Activated naive CD8-positive, alpha-beta T cell (primary cell): ENCODE measurements at regions not wholly inside any gene's neighbourhood (a gene's known extent, or its start where the extent isn't known, plus 50 kb on each side); places are given as distances from the start of the nearest gene placed in this dataset.
"Not testable (repeated sequence)": the region's sequence is repeated elsewhere in the genome, so short reads cannot be mapped to it uniquely, and the experiment has no call there.

Experiments used
- H3K27ac Mint-ChIP-seq: one replicate; pipeline ENCODE4 v1.8.0; 2021; ENCODE audit warnings: mixed read lengths
- H3K27me3 Mint-ChIP-seq: one replicate; pipeline ENCODE4 v1.8.0; 2021; ENCODE audit warnings: mixed read lengths
- H3K36me3 Mint-ChIP-seq: one replicate; pipeline ENCODE4 v1.8.0; 2021; ENCODE audit warnings: mixed read lengths
- H3K4me1 Mint-ChIP-seq: one replicate; pipeline ENCODE4 v1.8.0; 2021; ENCODE audit warnings: low read depth, mixed read lengths
- H3K4me3 Mint-ChIP-seq: one replicate; pipeline ENCODE4 v1.8.0; 2021; ENCODE audit warnings: mild to moderate bottlenecking, mixed read lengths
- H3K9me3 Mint-ChIP-seq: one replicate; pipeline ENCODE4 v1.8.0; 2021; ENCODE audit warnings: low read depth, mixed read lengths

DNA sequence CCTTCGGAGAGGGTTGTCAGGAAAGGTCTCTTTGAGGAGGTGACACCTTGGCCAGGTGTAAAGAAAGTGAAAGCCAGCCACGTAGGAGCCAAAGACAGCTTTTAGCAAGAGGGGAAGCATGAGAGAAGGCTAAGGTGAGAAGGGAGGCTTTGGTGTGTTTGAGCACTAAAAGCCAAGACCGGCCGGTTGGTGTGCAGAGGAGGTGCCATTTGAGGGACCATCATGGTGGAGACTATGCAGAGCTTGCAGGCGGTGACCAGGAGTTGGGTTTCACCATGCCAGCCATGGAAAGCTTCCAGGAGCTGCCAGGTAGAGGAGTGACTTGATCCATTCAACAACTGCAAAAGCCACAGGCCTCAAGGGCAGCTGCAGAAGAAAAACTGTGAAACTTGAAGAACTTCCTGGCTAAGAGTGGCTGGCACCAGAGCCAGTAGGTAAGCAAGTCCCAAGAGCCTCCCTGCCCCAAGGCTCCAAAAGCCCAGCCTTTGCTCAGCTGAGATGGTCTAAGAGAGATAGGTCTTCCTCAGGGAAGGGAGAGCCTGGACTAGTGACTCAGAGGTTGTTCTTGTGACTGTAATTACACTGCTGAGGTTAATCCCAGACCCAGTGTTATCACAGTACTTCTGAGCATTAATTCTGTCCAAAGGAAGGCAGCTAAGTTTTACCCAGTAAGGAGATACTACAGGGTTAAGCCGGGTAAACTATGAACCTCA, 319.0 kb downstream of the BCL11A start:
- Mint-ChIP-seq H3K4me1 (no peaks in the 10 kb centered on the region), H3K27ac (no peak overlapping the region), H3K27me3 (no peaks in the 10 kb centered on the region), H3K9me3 (peaks cover 8% of the 10 kb centered on the region), H3K4me3 (no peak overlapping the region), H3K36me3 (peaks cover 2% of the 10 kb centered on the region)

GRCh38 chr2:60230596-60230995, 322.9 kb downstream of the BCL11A start:
- no peaks in the 10 kb centered on the region for H3K27me3 Mint-ChIP-seq
- no peak overlapping the region for H3K27ac Mint-ChIP-seq
- peaks cover 8% of the 10 kb centered on the region for H3K9me3 Mint-ChIP-seq
- H3K4me3 Mint-ChIP-seq: no peak overlapping the region
- peaks cover 2% of the 10 kb centered on the region for H3K36me3 Mint-ChIP-seq
- H3K4me1 Mint-ChIP-seq: no peaks in the 10 kb centered on the region

GRCh38 chr2:60230037-60230436, 323.4 kb downstream of the BCL11A start:
- H3K4me3 Mint-ChIP-seq: no peak overlapping the region

DNA sequence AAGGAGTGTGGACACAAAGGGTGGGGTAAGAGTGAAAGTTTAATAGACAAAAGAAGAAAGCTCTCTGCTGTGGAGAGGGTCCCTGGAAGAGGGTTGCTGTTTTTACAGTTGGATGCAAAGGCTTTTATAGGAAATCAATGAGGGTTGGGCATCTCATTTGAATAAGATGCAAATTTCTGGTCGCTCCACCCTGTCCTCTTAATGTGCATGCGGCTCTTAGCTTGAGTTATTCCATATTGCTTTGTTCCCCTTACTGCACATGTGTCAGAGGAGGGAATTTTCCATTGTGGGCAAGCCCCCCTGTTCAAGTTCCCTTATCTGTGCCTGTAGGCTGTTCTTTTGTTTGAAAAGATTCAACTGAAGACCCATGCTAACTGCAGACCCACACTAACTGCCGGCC, 326.5 kb downstream of the BCL11A start:
- Mint-ChIP-seq H3K4me1 (no peaks in the 10 kb centered on the region), H3K9me3 (peaks cover 5% of the 10 kb centered on the region), H3K36me3 (peaks cover under 1% of the 10 kb centered on the region), H3K27ac (no peak overlapping the region), H3K27me3 (no peaks in the 10 kb centered on the region), H3K4me3 (no peak overlapping the region)

More at GRCh38 chr2:60230037-60230436, 323.4 kb downstream of the BCL11A start:
- H3K4me1 Mint-ChIP-seq: no peaks in the 10 kb centered on the region
- H3K36me3 Mint-ChIP-seq: peaks cover 2% of the 10 kb centered on the region
- peaks cover 8% of the 10 kb centered on the region for H3K9me3 Mint-ChIP-seq
- H3K27me3 Mint-ChIP-seq: no peaks in the 10 kb centered on the region
- no peak overlapping the region for H3K27ac Mint-ChIP-seq

DNA sequence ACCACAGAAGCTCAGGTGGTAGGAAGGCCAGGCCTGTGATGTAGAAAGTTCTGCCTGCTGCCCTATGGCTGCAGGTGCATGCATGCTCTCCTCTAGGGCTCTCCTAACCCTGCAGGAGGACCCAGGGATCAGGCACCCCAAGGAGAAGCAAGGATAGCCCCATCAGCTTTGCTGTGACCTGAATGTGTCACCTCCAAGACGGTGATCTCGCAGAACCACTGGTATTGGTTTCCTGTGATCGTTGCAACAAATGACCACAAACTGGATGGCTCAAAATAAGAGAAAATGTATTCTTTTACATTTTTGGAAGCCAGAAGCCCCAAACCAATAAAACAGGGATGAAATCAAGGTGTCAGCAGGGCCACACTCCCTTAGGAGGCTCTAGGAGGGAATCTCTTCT, 327.3 kb downstream of the BCL11A start:
- no peak overlapping the region for H3K4me3 Mint-ChIP-seq
- H3K4me1 Mint-ChIP-seq: no peaks in the 10 kb centered on the region
- no peaks in the 10 kb centered on the region for H3K36me3 Mint-ChIP-seq
- no peak overlapping the region for H3K27ac Mint-ChIP-seq
- H3K27me3 Mint-ChIP-seq: no peaks in the 10 kb centered on the region
- H3K9me3 Mint-ChIP-seq: no peaks in the 10 kb centered on the region

DNA sequence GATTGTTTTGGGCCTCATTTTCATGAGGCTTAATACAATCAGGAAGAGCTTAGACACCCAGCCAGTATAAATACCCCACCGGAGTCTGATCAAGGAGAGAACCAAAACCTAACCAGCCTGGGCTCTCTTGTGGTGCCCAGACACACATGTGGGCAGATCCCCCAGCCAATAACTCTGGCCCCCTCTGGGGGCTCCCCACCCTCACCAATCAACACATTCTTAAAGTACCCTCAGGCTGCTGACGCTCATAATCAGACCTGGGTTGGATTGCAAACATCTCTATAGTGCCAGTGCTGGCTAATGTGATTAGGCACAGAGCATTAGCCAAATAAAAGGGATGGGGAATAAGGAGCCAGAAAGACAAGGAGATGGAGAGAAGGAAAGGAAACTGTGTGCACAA, 329.6 kb downstream of the BCL11A start:
- Mint-ChIP-seq H3K27me3 (no peaks in the 10 kb centered on the region), H3K4me1 (no peaks in the 10 kb centered on the region), H3K4me3 (no peak overlapping the region), H3K9me3 (no peaks in the 10 kb centered on the region), H3K36me3 (no peaks in the 10 kb centered on the region), H3K27ac (no peak overlapping the region)

DNA sequence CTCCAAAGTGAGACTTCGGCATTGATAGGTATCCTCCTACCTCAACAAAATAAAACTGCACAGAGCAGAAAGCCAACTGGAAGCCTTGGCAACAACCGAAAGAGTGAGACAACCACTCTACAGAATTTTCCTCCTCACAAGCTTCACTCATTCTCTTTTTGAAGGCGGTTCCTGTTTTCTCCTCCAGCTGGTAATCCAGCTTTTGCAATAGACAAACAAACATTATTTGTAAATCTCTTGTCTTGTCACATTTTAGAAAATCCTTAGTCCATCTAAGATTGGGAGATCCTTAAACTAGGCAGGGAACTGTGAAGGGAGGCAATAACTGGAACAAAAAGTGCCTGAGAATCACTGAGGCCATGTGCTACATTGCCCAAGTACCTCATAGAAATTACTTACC, 332.4 kb downstream of the BCL11A start:
- no peaks in the 10 kb centered on the region for H3K36me3 Mint-ChIP-seq
- H3K27ac Mint-ChIP-seq: no peak overlapping the region
- no peaks in the 10 kb centered on the region for H3K27me3 Mint-ChIP-seq
- no peak overlapping the region for H3K4me3 Mint-ChIP-seq
- no peaks in the 10 kb centered on the region for H3K9me3 Mint-ChIP-seq
- no peaks in the 10 kb centered on the region for H3K4me1 Mint-ChIP-seq

DNA sequence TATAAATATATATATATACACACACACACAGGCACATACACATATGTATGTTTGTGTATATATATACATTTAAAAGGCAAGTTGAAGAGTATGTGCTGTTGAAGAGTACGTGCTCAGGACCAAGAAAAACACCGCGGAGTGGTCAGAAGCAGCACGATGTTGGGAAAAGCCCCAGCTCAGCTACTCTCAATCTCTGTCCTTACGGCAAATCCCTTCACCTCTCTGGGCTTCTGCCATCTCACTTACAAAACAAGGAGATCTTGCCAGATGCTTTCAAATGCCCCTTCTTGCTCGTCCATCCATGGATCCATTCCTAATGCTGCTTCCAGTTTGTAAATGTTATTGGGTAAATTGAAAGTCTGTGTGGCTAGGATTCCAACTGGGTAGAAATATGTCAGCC, 333.9 kb downstream of the BCL11A start:
- Mint-ChIP-seq H3K27me3 (peaks cover 3% of the 10 kb centered on the region), H3K4me1 (no peaks in the 10 kb centered on the region), H3K27ac (no peak overlapping the region), H3K4me3 (no peak overlapping the region), H3K36me3 (no peaks in the 10 kb centered on the region), H3K9me3 (no peaks in the 10 kb centered on the region)

DNA sequence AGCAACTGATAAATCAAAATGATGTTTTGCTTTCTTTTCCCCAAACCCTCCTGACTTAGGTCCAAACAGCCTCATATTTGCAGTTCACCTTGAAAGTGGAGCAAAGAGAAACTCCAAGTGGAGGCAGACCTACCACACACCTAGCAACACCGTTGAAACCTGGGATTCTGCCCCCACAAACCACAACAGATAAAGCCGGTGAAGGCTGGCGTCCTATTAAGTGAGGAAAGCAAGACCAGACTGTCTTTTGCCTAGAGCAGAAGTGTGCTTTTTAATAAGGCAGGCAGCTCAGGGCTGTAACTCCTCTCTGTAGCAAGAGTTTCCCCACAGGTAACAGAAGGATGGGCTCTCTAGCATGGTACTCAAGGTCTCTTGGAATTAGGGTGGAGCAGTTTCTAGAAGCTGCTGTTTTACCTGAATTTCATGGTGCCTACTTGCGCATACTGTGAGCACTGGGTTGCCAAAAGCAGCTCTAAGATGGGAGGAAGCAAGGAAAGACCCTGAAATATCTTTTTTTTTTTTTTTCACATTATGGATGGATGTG, 336.9 kb downstream of the BCL11A start:
- no peaks in the 10 kb centered on the region for H3K4me1 Mint-ChIP-seq
- H3K27ac Mint-ChIP-seq: no peak overlapping the region
- no peaks in the 10 kb centered on the region for H3K9me3 Mint-ChIP-seq
- H3K4me3 Mint-ChIP-seq: no peak overlapping the region
- peaks cover 5% of the 10 kb centered on the region for H3K27me3 Mint-ChIP-seq
- H3K36me3 Mint-ChIP-seq: no peaks in the 10 kb centered on the region

DNA sequence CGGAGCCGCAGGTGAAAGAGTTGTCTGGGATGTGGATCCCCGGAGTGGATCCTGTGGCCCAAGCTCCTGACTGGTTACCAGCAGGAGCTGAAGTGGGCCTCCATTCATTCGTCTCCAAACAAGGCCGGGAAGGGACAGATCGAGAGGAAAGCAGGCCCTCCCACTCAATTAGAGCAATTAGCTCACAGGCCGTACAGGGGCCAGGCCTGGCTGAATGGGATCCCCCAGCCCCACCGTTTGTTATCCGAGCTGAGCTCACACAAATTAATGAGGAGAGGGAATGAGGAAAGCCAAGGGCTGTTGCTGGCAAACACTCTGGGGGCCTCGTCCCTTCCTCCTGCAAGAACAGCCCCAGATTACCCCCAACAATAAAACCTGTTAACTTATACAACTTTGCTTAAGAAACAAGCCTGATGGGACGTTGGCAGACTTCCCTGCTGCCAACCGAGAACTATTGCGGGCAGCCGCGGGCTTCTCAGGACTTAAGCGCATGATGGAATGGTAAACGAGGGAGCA, 338.0 kb downstream of the BCL11A start:
- Mint-ChIP-seq H3K36me3 (no peaks in the 10 kb centered on the region), H3K27me3 (peaks cover 5% of the 10 kb centered on the region), H3K4me1 (no peaks in the 10 kb centered on the region), H3K9me3 (no peaks in the 10 kb centered on the region), H3K4me3 (no peak overlapping the region), H3K27ac (no peak overlapping the region)

GRCh38 chr2:60214626-60214875, 338.9 kb downstream of the BCL11A start:
- Mint-ChIP-seq H3K27me3 (peaks cover 5% of the 10 kb centered on the region), H3K4me3 (no peak overlapping the region), H3K4me1 (no peaks in the 10 kb centered on the region), H3K27ac (no peak overlapping the region), H3K9me3 (no peaks in the 10 kb centered on the region), H3K36me3 (no peaks in the 10 kb centered on the region)

GRCh38 chr2:60213865-60214625, 339.4 kb downstream of the BCL11A start:
- Mint-ChIP-seq H3K9me3 (no peaks in the 10 kb centered on the region), H3K4me1 (no peaks in the 10 kb centered on the region), H3K36me3 (no peaks in the 10 kb centered on the region), H3K27ac (no peak overlapping the region), H3K4me3 (no peak overlapping the region), H3K27me3 (peaks cover 5% of the 10 kb centered on the region)

DNA sequence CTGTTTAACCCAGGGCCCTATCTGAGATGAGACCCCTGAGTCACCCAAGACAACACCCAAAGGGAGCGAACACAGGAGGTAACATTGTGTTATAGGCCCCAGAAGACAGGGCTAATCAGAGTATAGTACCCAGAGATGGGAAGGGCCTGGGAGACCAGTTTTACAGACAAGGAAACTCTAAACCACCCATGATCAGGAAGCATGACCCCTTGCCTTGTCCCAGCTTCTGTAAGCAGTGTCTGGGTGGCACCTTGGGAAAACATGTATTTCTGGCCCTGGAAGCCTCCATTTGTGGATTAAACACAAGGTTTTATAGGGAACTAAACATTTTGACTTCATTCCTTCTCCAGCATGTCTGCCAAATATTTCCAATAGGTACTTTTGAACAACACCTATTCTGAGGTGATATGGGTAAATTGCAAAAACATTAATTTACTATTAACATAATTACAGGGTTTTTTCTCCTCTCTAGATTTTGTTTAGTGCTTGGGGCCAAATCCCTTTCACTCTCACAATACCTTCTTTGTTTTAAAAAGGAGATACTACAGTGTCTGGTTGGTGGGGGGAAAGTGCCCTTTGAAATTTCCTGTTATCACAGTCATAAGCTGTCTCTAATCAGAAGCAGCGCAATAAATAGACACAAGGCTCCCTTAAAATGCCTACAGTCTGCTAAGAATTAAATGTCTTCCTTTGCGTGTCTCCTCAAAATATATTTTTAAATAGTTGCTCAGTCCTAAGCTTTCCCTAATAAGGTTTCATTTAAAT, 341.1 kb downstream of the BCL11A start:
- Mint-ChIP-seq H3K9me3 (no peaks in the 10 kb centered on the region), H3K36me3 (no peaks in the 10 kb centered on the region), H3K4me3 (no peak overlapping the region), H3K4me1 (no peaks in the 10 kb centered on the region), H3K27me3 (peaks cover 5% of the 10 kb centered on the region), H3K27ac (no peak overlapping the region)

GRCh38 chr2:60189006-60189405, 364.4 kb downstream of the BCL11A start:
- H3K9me3 Mint-ChIP-seq, H3K4me3 Mint-ChIP-seq, H3K27ac Mint-ChIP-seq, H3K4me1 Mint-ChIP-seq, H3K36me3 Mint-ChIP-seq, H3K27me3 Mint-ChIP-seq: not testable (repeated sequence)

DNA sequence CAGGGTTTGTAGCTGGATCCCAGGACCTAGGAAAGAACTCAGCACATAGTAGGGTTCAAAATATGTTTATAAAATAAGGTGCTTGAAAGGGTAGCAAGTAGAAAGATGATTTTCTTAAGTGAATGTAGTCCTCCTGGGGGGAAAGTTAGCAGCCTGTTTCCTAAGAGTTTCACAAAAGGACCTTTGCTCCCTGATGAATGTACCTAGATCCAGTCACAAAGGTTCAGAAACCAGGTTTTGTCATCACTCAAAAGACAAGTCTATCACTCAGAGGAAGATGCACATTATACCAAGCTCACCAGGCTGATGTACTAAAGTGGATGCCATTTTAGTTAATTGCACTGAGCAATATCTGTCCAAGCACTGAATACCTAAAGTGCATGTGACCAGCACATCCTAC, 378.2 kb downstream of the BCL11A start:
- H3K4me3 Mint-ChIP-seq: no peak overlapping the region

More for the DNA sequence above, 378.2 kb downstream of the BCL11A start:
- Mint-ChIP-seq H3K27me3 (no peaks in the 10 kb centered on the region), H3K27ac (no peak overlapping the region), H3K4me1 (no peaks in the 10 kb centered on the region), H3K9me3 (no peaks in the 10 kb centered on the region), H3K36me3 (no peaks in the 10 kb centered on the region)
